Hepatocyte (in vitro differentiated cells): ENCODE measurements at regions not wholly inside any gene's neighbourhood (a gene's known extent, or its start where the extent isn't known, plus 50 kb on each side); places are given as distances from the start of the nearest gene placed in this dataset.

Experiments
- EZH2 ChIP-seq: fragments of 200-600 bp; sonication (generic); IDR thresholded peaks from 2 replicates; pipeline ENCODE4 v1.6.1; 2016; ENCODE audit warnings: antibody characterized with exemption, mild to moderate bottlenecking, borderline replicate concordance
- TF ChIP-seq, protein P1 (sequence below): fragments of 200-600 bp; sonication (generic); IDR thresholded peaks from 2 replicates; pipeline ENCODE4 v1.5.1; 2016; ENCODE audit warnings: antibody characterized with exemption, mild to moderate bottlenecking; ENCODE audit not compliant: poor library complexity

DNA sequence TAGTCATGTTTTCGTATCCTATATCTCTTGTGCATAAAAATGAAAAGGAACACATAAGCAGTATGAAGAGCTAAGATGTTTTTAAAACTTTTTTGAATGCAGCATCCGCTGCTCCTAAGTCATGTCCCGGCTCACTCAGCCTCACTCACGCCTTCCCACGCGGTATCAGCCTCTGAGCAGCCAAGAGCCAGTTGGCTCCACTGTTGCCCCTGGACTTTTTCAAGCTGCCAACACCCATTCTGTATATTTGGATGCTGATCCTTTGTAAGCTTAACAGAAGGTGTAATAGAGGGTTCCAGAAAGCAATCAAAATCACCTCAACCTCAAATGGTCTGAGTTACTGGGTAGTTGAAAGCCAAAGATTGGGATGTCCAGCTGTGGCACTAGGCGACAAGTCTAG lies 139.3 kb downstream of the TTLL2 start:
- TF ChIP-seq, protein P1, sequence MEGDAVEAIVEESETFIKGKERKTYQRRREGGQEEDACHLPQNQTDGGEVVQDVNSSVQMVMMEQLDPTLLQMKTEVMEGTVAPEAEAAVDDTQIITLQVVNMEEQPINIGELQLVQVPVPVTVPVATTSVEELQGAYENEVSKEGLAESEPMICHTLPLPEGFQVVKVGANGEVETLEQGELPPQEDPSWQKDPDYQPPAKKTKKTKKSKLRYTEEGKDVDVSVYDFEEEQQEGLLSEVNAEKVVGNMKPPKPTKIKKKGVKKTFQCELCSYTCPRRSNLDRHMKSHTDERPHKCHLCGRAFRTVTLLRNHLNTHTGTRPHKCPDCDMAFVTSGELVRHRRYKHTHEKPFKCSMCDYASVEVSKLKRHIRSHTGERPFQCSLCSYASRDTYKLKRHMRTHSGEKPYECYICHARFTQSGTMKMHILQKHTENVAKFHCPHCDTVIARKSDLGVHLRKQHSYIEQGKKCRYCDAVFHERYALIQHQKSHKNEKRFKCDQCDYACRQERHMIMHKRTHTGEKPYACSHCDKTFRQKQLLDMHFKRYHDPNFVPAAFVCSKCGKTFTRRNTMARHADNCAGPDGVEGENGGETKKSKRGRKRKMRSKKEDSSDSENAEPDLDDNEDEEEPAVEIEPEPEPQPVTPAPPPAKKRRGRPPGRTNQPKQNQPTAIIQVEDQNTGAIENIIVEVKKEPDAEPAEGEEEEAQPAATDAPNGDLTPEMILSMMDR: no peak
- no peak for TF ChIP-seq EZH2
